ELF-1 (cell line): ENCODE measurements at regions not wholly inside any gene's neighbourhood (a gene's known extent, or its start where the extent isn't known, plus 50 kb on each side); places are given as distances from the start of the nearest gene placed in this dataset.

Experiments
- DNase-seq: peaks from one replicate; pipeline ENCODE4 v3.0.0-alpha.2; 2016; ENCODE audit warnings: low read depth, low spot score

GRCh38 chr10:92747066-92747465 is 57.3 kb downstream of the HHEX start:
- DNase-seq, result no peak

- no peak for DNase-seq
Measured at GRCh38 chr10:92747600-92747999, 57.8 kb downstream of the HHEX start.

- DNase-seq, result no peak
Measured at GRCh38 chr10:92750791-92751533, 61.2 kb downstream of the HHEX start.

- DNase-seq, result no peak
Measured at GRCh38 chr10:92751534-92751811, 61.7 kb downstream of the HHEX start.

- no peak for DNase-seq
Measured at GRCh38 chr10:92751827-92752226, 62.1 kb downstream of the HHEX start.

GRCh38 chr10:92753865-92754264 is 64.1 kb downstream of the HHEX start:
- no peak for DNase-seq

GRCh38 chr10:92755725-92756124 is 66.0 kb downstream of the HHEX start:
- DNase-seq, result no peak

- peak; percentile 7 for DNase-seq
Measured at GRCh38 chr10:92756201-92757065, 66.7 kb downstream of the HHEX start.

- peak; percentile 73 for DNase-seq
Measured at GRCh38 chr10:92757066-92757710, 67.4 kb downstream of the HHEX start.

GRCh38 chr10:92757711-92758104 is 68.0 kb downstream of the HHEX start:
- no peak for DNase-seq

- DNase-seq, result no peak
Measured at GRCh38 chr10:92758594-92758993, 68.8 kb downstream of the HHEX start.

GRCh38 chr10:92760609-92761008 is 70.9 kb downstream of the HHEX start:
- no peak for DNase-seq

GRCh38 chr10:92761571-92761970 is 71.8 kb downstream of the HHEX start:
- DNase-seq, result no peak

- DNase-seq, result no peak
Measured at GRCh38 chr10:92763634-92764155, 73.9 kb downstream of the HHEX start.

- no peak for DNase-seq
Measured at GRCh38 chr10:92766451-92766850, 76.7 kb downstream of the HHEX start.

- no peak for DNase-seq
Measured at GRCh38 chr10:92768104-92768503, 78.3 kb downstream of the HHEX start.

- DNase-seq, result no peak
Measured at GRCh38 chr10:92773776-92774175, 74.5 kb upstream of the EXOC6 start.

GRCh38 chr10:92778091-92778490 is 70.2 kb upstream of the EXOC6 start:
- DNase-seq, result no peak

GRCh38 chr10:92785118-92785517 is 63.2 kb upstream of the EXOC6 start:
- DNase-seq, result no peak

- DNase-seq, result no peak
Measured at GRCh38 chr10:92787557-92788152, 60.7 kb upstream of the EXOC6 start.

GRCh38 chr10:92789067-92789466 is 59.3 kb upstream of the EXOC6 start:
- DNase-seq, result no peak

GRCh38 chr10:92789786-92790185 is 58.5 kb upstream of the EXOC6 start:
- DNase-seq, result no peak
